ENCODE measurements at regions not wholly inside any gene's neighbourhood (a gene's known extent, or its start where the extent isn't known, plus 50 kb on each side); places are given as distances from the start of the nearest gene placed in this dataset.

GRCh38 chr3:154766765-154767503 lies 313.2 kb upstream of the MME start:
- no peak for TF ChIP-seq CTCF (IDR thresholded peaks at IDR 0.05 in 8 of 11, conservative IDR thresholded peaks at IDR 0.05 in 3 of 11)
- TF ChIP-seq POLR2A (IDR thresholded peaks at IDR 0.05) = no peak
- no peak for TF ChIP-seq POLR2AphosphoS5 (IDR thresholded peaks at IDR 0.05)

Measured in spleen (tissue), 7 donors.